ENCODE measurements at regions not wholly inside any gene's neighbourhood (a gene's known extent, or its start where the extent isn't known, plus 50 kb on each side); places are given as distances from the start of the nearest gene placed in this dataset.

- CTCF ChIA-PET (ENCODE audit: unreplicated experiment) = interaction anchor here (0.5 to 0.6 kb wide), 2 partner anchors 55 to 107 kb away, joined by 3 to 5 read pairs; no protein-coding TSS in a partner anchor
- Histone ChIP-seq H3K36me3 (ENCODE audit: insufficient read depth, low read length) (no peaks in the 10 kb centered on the region), H3K79me2 (ENCODE audit: insufficient read depth, low read depth, low read length) (no peaks in the 10 kb centered on the region), H3K4me2 (ENCODE audit: low read length) (no peak overlapping the region), H4K20me1 (ENCODE audit: insufficient read depth, low read length) (no peaks in the 10 kb centered on the region), H3K9me3 (ENCODE audit: low read length) (no peaks in the 10 kb centered on the region), H3K4me1 (ENCODE audit: insufficient read depth, low read length, poor library complexity, severe bottlenecking) (peaks cover 11% of the 10 kb centered on the region), H3K9me2 (ENCODE audit: insufficient read depth, low read length) (no peaks in the 10 kb centered on the region), H2AFZ (ENCODE audit: low read length) (no peak overlapping the region), H3K27ac (ENCODE audit: low read depth, low read length, poor library complexity, severe bottlenecking) (no peak overlapping the region), H3K4me3 (ENCODE audit: low read depth, low read length, poor library complexity, severe bottlenecking) (no peak overlapping the region)
- no peak for DNase-seq (ENCODE audit: low spot score)
- TF ChIP-seq EZH2phosphoT487 (IDR thresholded peaks at IDR 0.05; ENCODE audit: borderline replicate concordance, low read depth, low read length) (no peak), CTCF (conservative IDR thresholded peaks at IDR 0.05; ENCODE audit: low read length) (no peak)
- POLR2A ChIA-PET = no interaction called here
- BruUV-seq (replicated peaks) = no TSS peak
- intact Hi-C loops (cut with micrococcal nuclease; ENCODE audit: unreplicated experiment) = no loop called here
Observed at GRCh38 chr6:30826961-30827342, 57.4 kb upstream of the DDR1 start.

- Histone ChIP-seq H3K4me1 (ENCODE audit: insufficient read depth, low read length, poor library complexity, severe bottlenecking) (no peaks in the 10 kb centered on the region), H3K4me2 (ENCODE audit: low read length) (no peak overlapping the region), H2AFZ (ENCODE audit: low read length) (no peak overlapping the region), H3K79me2 (ENCODE audit: insufficient read depth, low read depth, low read length) (no peaks in the 10 kb centered on the region), H3K27ac (ENCODE audit: low read depth, low read length, poor library complexity, severe bottlenecking) (no peak overlapping the region), H4K20me1 (ENCODE audit: insufficient read depth, low read length) (no peaks in the 10 kb centered on the region), H3K4me3 (ENCODE audit: low read depth, low read length, poor library complexity, severe bottlenecking) (no peak overlapping the region), H3K9me2 (ENCODE audit: insufficient read depth, low read length) (no peaks in the 10 kb centered on the region), H3K36me3 (ENCODE audit: insufficient read depth, low read length) (no peaks in the 10 kb centered on the region), H3K9me3 (ENCODE audit: low read length) (no peaks in the 10 kb centered on the region)
- intact Hi-C loops (cut with micrococcal nuclease; ENCODE audit: unreplicated experiment) = no loop called here
- POLR2A ChIA-PET = no interaction called here
- TF ChIP-seq CTCF (conservative IDR thresholded peaks at IDR 0.05; ENCODE audit: low read length) = no peak
- TF ChIP-seq EZH2phosphoT487 (IDR thresholded peaks at IDR 0.05; ENCODE audit: borderline replicate concordance, low read depth, low read length) = no peak
- no TSS peak for BruUV-seq (replicated peaks)
- CTCF ChIA-PET (ENCODE audit: unreplicated experiment) = no interaction called here
- DNase-seq (ENCODE audit: low spot score) = no peak
Observed at GRCh38 chr6:30824698-30825097, 59.6 kb upstream of the DDR1 start.

- no peaks in the 10 kb centered on the region for H3K79me2 ChIP-seq (ENCODE audit: insufficient read depth, low read depth, low read length)
- H3K4me1 ChIP-seq (ENCODE audit: insufficient read depth, low read length, poor library complexity, severe bottlenecking) = no peaks in the 10 kb centered on the region
- H3K36me3 ChIP-seq (ENCODE audit: insufficient read depth, low read length) = no peaks in the 10 kb centered on the region
- H3K9me2 ChIP-seq (ENCODE audit: insufficient read depth, low read length) = no peaks in the 10 kb centered on the region
- intact Hi-C loops (cut with micrococcal nuclease; ENCODE audit: unreplicated experiment) = no loop called here
- CTCF ChIA-PET (ENCODE audit: unreplicated experiment) = interaction anchor here (0.6 kb wide), 1 partner anchor 79 kb away, joined by 3 read pairs; the partner anchor contains the start of gene IER3
- no peaks in the 10 kb centered on the region for H3K9me3 ChIP-seq (ENCODE audit: low read length)
- H3K27ac ChIP-seq (ENCODE audit: low read depth, low read length, poor library complexity, severe bottlenecking) = no peak overlapping the region
- H2AFZ ChIP-seq (ENCODE audit: low read length) = no peak overlapping the region
- no peak overlapping the region for H3K4me2 ChIP-seq (ENCODE audit: low read length)
- H3K4me3 ChIP-seq (ENCODE audit: low read depth, low read length, poor library complexity, severe bottlenecking) = no peak overlapping the region
- no peak for TF ChIP-seq CTCF (conservative IDR thresholded peaks at IDR 0.05; ENCODE audit: low read length)
- TF ChIP-seq EZH2phosphoT487 (IDR thresholded peaks at IDR 0.05; ENCODE audit: borderline replicate concordance, low read depth, low read length) = no peak
- POLR2A ChIA-PET = no interaction called here
- no peak for DNase-seq (ENCODE audit: low spot score)
- H4K20me1 ChIP-seq (ENCODE audit: insufficient read depth, low read length) = no peaks in the 10 kb centered on the region
- no TSS peak for BruUV-seq (replicated peaks)
Observed at GRCh38 chr6:30823534-30823865, 60.8 kb upstream of the DDR1 start.
